ENCODE measurements at regions not wholly inside any gene's neighbourhood (a gene's known extent, or its start where the extent isn't known, plus 50 kb on each side); places are given as distances from the start of the nearest gene placed in this dataset.
"Not testable (repeated sequence)": the region's sequence is repeated elsewhere in the genome, so short reads cannot be mapped to it uniquely, and the experiment has no call there.

DNA sequence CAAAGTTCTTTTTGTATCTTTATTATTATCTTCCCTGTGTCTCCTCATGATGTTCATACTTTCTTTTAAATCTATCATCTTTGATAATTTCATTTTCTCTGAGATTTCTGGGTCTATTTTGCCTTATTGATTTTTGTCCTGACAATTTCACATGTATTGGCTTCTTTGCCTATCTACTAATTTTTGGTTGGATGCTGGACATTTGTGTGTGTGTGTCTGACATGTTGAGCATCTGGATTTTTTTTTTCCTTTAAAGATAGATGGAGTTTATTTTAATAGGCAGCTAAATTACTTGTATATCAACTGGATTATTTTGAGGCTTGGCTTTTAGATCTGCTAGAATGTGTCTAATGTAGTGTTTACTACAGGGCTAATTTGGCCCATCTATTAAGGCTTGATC, 178.0 kb upstream of the MOCS2 start:
- H3K27ac Mint-ChIP-seq: no peak overlapping the region
- H3K4me1 Mint-ChIP-seq: no peaks in the 10 kb centered on the region
- H3K9me3 Mint-ChIP-seq: peaks cover 10% of the 10 kb centered on the region

DNA sequence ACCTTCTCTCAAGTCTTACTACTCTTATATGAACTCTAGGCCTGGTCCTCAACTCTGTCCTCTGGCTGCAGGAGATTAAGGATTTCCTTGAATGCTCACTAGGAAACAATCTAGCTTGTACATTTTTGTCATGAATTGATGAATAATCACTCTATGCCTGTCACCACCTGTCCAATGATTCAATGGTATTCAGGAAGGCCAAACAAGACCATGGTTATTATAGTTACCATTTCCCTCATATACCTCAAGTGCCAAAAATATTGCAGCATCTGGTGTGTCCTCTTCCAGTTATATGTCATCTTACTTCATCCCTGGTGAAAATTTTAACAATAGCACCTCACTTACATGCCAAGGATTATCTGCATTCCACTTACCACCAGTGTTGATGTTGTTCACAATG, 179.0 kb upstream of the MOCS2 start:
- ATAC-seq (no peak), DNase-seq (ENCODE audit: low spot score in 2 of 2) (no peak)
- H3K4me1 Mint-ChIP-seq: no peaks in the 10 kb centered on the region
- H3K36me3 Mint-ChIP-seq: no peaks in the 10 kb centered on the region
- H3K4me3 Mint-ChIP-seq: no peak overlapping the region
- H3K27ac Mint-ChIP-seq: no peak overlapping the region
- H3K9me3 Mint-ChIP-seq: peaks cover 10% of the 10 kb centered on the region

More for the DNA sequence above, 178.0 kb upstream of the MOCS2 start:
- H3K4me3 Mint-ChIP-seq: no peak overlapping the region
- DNase-seq (ENCODE audit: low spot score in 2 of 2): no peak
- no peaks in the 10 kb centered on the region for H3K36me3 Mint-ChIP-seq
- ATAC-seq: no peak

DNA sequence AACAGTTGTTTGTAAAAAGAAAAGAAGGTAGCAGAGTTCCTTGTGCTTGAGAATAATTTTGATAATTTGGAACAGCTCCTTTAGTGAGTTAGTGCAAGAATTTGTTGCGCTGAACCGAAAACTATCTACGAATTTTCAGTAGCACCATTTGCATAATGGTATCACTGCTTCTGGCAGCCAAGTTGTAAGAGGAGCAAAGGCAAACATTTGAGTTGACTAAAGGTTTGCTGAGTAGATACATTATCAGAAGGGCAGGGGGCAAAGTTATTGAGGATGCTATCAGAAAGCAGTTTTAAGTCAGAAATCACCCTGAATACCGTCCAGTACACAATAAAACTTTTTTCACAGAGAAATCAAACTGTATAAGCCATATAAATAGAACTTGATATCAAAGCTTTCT, 181.5 kb upstream of the MOCS2 start:
- DNase-seq (ENCODE audit: low spot score in 2 of 2): no peak
- no peaks in the 10 kb centered on the region for H3K4me1 Mint-ChIP-seq
- no peak overlapping the region for H3K27ac Mint-ChIP-seq
- no peaks in the 10 kb centered on the region for H3K36me3 Mint-ChIP-seq
- peaks cover 5% of the 10 kb centered on the region for H3K9me3 Mint-ChIP-seq
- ATAC-seq: no peak
- no peak overlapping the region for H3K4me3 Mint-ChIP-seq

DNA sequence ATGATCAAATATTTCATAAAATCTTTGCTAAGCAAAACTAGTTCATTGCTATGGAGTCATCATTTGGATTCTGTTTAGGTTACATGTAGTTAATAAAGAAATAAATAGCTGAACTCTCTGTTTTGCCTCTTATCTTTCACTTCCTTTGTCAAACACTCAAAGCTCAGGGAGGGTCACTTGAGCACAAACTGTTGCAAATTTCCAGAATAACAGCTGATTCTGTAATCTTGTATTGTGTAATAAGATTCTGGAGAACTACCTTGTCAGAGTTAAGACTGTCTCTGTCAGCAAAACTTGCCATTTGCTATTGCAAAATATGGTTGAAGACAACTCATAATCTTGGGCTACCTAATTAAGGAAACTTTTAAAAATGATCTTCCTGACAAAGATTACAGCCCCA, 182.0 kb upstream of the MOCS2 start:
- Mint-ChIP-seq H3K4me3 (no peak overlapping the region), H3K27ac (no peak overlapping the region), H3K4me1 (no peaks in the 10 kb centered on the region), H3K9me3 (peaks cover 5% of the 10 kb centered on the region), H3K36me3 (no peaks in the 10 kb centered on the region)
- ATAC-seq (no peak), DNase-seq (ENCODE audit: low spot score in 2 of 2) (no peak)

DNA sequence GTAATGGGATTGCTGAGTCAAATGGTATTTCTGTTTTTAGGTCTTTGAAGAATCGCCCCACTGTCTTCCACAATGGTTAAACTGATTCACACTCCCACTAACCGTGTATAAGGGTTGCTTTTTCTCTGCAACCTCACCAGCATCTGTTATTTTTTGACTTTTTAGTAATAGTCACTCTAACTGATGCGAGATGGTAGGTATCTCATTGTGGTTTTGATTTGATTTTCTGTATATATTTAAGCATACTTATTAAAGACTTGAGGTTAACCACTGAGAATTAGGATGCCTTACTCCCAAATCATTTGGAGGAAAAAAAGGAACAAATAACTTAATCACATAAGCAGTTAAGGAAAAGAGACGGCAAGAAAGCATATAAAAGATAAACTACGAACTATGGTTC, 181.6 kb upstream of the FST start:
- Mint-ChIP-seq H3K9me3 (no peaks in the 10 kb centered on the region), H3K36me3 (no peaks in the 10 kb centered on the region), H3K27ac (no peak overlapping the region), H3K4me3 (no peak overlapping the region), H3K4me1 (peaks cover 4% of the 10 kb centered on the region)
- no peak for DNase-seq (ENCODE audit: low spot score in 2 of 2)
- ATAC-seq: no peak

DNA sequence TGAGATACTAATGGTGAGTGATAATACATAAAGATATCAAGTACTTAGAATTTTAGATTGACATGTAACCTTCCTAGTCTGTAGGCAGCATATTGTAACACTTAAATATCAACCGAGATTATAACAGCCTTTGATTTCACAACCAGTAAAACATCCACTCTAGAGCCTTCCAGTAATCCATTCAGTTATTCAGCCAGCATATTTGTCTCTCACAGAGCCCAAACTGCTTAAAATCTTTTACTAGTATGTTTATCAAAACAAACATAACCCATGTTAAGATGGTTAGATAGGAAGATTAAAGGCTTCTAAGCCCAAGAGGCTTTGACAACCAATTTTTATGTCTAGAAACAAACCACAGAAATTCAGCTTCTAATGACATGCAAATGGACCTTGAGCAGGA, 177.9 kb upstream of the FST start:
- ATAC-seq (no peak), DNase-seq (ENCODE audit: low spot score in 2 of 2) (no peak)
- Mint-ChIP-seq H3K4me1 (peaks cover 4% of the 10 kb centered on the region), H3K4me3 (no peak overlapping the region), H3K27ac (no peak overlapping the region), H3K36me3 (no peaks in the 10 kb centered on the region), H3K9me3 (no peaks in the 10 kb centered on the region)

DNA sequence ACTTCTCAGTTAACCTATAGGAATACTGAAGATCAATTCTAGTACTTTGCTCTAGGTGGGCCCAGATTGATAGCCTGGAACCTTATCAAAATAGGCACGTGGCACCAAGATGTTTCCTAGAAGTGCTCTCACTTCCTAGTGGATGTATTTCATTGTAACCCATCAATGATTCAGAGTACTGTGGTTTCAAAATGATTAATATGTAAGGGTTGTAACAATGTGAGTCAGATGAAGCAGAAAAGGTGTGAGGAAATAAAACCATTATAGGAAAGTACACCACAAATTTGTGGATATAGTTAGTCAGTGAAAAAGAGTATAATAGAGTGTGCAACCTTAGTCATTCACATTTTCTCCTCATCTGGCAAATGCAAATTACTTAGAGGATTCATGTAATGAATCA, 177.3 kb upstream of the FST start:
- H3K36me3 Mint-ChIP-seq: no peaks in the 10 kb centered on the region
- H3K9me3 Mint-ChIP-seq: peaks cover 4% of the 10 kb centered on the region
- peak; percentile 95 for ATAC-seq
- DNase-seq (ENCODE audit: low spot score in 2 of 2): no peak
- H3K4me1 Mint-ChIP-seq: peaks cover 4% of the 10 kb centered on the region
- H3K4me3 Mint-ChIP-seq: no peak overlapping the region
- H3K27ac Mint-ChIP-seq: no peak overlapping the region

DNA sequence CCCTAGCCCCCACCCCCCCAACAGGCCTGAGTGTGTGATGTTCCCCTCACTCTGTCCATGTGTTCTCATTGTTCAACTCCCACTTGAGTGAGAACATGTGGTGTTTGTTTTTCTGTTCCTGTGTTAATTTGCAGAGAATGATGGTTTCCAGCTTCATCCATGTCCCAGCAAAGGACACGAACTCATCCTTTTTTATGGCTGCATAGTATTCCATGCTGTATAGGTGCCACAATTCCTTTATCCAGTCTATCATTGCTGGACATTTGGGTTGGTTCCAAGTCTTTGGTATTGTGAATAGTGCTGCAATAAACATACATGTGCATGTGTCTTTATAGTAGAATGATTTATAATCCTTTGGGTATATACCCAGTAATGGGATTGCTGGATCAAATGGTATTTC, 175.1 kb upstream of the FST start:
- H3K9me3 Mint-ChIP-seq, H3K27ac Mint-ChIP-seq, H3K4me3 Mint-ChIP-seq: not testable (repeated sequence)

DNA sequence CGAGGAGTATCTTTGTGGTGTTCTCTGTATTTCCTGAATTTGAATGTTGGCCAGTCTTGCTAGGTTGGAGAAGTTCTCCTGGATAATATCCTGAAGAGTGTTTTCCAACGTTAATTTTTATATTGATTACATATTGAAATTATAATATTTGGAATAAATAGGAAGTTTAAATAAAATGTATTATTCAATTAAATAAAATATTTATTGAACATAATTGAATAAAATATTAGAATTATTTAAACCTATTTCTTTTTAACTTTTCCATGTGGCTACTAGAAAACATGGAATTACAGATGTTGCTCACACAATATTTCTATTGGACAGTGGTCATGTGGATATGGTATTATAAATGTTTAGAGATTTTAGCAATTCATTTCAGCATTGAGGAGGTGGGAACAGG, 170.8 kb upstream of the FST start:
- DNase-seq (ENCODE audit: low spot score in 2 of 2) (no peak), ATAC-seq (no peak)
- Mint-ChIP-seq H3K27ac (no peak overlapping the region), H3K4me3 (no peak overlapping the region), H3K9me3 (peaks cover 4% of the 10 kb centered on the region), H3K4me1 (no peaks in the 10 kb centered on the region), H3K36me3 (no peaks in the 10 kb centered on the region)

More for the DNA sequence above, 175.1 kb upstream of the FST start:
- H3K4me1 Mint-ChIP-seq; H3K36me3 Mint-ChIP-seq; ATAC-seq; DNase-seq (ENCODE audit: low spot score in 2 of 2): not testable (repeated sequence)

DNA sequence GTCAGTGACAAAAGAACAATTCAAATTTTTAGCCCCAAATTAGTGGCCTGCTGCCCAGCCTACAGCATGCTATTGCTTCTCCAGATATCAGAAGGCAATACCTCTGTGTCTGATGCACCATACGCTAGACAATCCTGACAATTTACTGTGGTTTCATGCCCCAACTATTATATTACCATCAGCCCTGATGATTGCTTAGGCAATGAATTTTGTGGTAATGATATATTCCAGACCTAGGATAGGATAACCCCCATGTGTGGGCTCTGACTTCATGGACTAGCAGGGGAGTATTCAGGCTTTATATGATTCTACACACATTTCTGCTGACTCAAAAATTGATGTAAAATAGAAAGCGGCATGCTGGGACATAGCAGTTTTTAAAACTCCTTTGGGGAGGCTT, 168.7 kb upstream of the FST start:
- ATAC-seq: no peak
- Mint-ChIP-seq H3K36me3 (no peaks in the 10 kb centered on the region), H3K4me1 (no peaks in the 10 kb centered on the region), H3K9me3 (peaks cover 8% of the 10 kb centered on the region), H3K4me3 (no peak overlapping the region), H3K27ac (no peak overlapping the region)
- DNase-seq (ENCODE audit: low spot score in 2 of 2): no peak

DNA sequence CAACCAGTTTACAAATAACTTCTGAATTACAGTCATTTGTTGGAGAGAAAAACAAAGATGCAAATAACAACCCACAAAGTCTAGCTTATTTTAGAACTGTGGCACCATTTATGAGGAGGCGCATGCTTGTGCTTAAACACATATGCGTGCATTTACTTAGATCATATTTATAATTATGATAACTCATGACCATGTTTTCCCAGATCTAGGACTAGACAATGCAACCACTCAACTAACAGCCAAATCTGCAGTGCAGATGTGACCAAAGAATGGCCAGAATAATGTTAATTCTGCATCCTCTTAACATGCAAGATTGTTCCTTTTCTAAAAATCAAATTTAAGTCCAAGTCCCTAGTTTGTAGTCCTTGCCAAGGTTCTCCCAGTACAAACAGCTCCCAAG, 167.3 kb upstream of the FST start:
- Mint-ChIP-seq H3K9me3 (peaks cover 6% of the 10 kb centered on the region), H3K27ac (no peak overlapping the region), H3K4me1 (no peaks in the 10 kb centered on the region), H3K4me3 (no peak overlapping the region), H3K36me3 (no peaks in the 10 kb centered on the region)
- ATAC-seq (no peak), DNase-seq (ENCODE audit: low spot score in 2 of 2) (no peak)

DNA sequence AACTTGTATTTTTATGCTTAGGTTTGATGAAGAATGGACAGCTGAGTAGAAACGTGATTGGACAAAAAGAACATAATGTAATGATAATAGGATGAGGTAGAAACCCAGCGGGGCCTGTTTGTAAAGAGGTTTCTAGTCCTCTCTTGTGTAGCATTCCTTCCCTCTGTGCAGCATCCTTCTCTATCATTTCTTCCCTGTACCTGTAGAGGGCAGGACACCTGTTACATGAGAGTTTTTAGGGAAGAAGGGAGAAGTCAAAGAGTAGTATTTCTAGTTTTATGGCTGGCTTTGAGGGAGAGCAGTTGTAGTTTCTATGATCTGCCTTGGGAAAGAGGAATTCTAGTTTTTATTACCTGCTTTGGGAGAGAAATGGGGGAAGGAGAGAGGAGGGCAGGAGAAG, 162.1 kb upstream of the FST start:
- Mint-ChIP-seq H3K4me1 (no peaks in the 10 kb centered on the region), H3K9me3 (peaks cover 6% of the 10 kb centered on the region), H3K36me3 (no peaks in the 10 kb centered on the region), H3K27ac (no peak overlapping the region), H3K4me3 (no peak overlapping the region)
- DNase-seq (ENCODE audit: low spot score in 2 of 2) (no peak), ATAC-seq (no peak)

DNA sequence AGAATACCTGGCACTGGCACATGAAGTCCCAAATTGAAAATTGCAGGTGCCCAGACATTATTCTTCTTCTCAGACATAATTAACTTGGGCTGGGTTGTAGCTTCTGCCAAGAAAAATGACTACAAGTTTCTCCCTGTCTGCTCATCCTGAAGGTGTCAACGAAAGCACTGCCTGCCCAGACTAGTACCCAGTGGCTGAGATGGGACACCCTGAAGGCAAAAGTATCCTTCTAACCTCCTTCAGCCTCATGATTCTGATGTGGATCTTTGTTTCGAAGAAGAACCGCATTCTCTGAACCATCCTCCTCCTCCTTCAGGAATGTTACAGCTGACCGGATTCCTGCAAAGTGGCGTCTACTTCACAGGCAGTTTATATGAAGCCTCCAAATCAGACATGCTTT, 161.1 kb upstream of the FST start:
- Mint-ChIP-seq H3K27ac (no peak overlapping the region), H3K4me1 (no peaks in the 10 kb centered on the region), H3K4me3 (no peak overlapping the region), H3K9me3 (peaks cover 6% of the 10 kb centered on the region), H3K36me3 (no peaks in the 10 kb centered on the region)
- ATAC-seq (no peak), DNase-seq (ENCODE audit: low spot score in 2 of 2) (no peak)

DNA sequence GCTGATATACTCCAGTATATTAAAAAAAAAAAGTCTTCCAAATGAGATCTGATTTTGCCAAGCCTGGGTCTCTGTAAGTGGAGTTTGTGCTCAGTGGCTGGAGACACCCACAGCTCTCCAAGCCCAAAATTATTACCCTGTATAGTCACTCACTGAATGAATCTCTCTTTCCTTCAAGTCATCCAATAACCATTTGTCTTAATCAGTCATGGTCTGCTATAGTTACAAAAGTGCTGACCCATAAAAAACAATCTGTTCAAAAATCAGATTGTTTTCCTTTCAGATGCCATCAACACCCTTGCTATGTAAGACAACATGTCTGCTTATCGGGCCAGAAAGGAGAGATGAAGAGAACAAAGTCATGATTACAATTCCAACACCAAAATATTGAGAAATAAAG, 159.4 kb upstream of the FST start:
- Mint-ChIP-seq H3K4me1 (no peaks in the 10 kb centered on the region), H3K4me3 (no peak overlapping the region), H3K27ac (no peak overlapping the region), H3K9me3 (peaks cover 3% of the 10 kb centered on the region), H3K36me3 (no peaks in the 10 kb centered on the region)
- DNase-seq (ENCODE audit: low spot score in 2 of 2): no peak
- no peak for ATAC-seq

DNA sequence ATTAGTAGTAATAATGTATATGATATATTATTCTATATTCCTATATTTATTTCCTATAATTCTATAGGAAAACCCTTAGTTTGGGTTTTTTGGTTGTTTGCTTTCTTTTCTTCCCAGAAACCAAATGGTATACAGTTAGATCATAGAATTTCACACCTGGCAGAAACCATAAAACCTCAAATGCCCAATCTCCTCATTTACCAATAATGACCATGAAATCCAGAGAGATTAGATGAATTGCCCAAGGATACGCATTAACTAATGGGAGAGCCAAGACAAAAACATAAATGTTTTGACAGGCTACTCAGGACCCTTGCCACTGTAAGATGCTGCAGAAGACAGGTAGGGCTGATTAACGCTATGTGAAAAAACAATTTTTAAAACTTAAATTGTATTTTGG, 158.7 kb upstream of the FST start:
- Mint-ChIP-seq H3K4me1 (no peaks in the 10 kb centered on the region), H3K4me3 (no peak overlapping the region), H3K9me3 (peaks cover 3% of the 10 kb centered on the region), H3K27ac (no peak overlapping the region), H3K36me3 (no peaks in the 10 kb centered on the region)
- DNase-seq (ENCODE audit: low spot score in 2 of 2) (no peak), ATAC-seq (no peak)

DNA sequence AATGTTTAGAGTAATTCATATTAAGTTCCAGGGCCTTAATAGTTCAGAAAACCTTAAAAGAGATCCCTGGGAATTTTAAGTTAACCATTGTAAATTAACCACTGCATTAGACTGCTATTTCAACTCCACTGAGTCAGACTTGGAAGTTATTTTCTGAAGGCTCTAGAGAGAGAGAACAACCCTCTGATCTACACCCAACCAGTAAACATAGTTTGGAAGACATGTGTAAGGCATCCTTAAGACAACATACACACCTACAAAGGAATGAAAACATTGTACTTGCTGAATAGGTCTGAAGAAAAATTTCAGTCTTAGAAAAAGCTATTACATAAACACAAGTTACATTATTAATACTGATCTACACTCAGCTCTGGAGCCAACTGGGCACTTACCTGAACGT, 158.2 kb upstream of the FST start:
- DNase-seq (ENCODE audit: low spot score in 2 of 2) (no peak), ATAC-seq (no peak)
- no peaks in the 10 kb centered on the region for H3K9me3 Mint-ChIP-seq
- H3K36me3 Mint-ChIP-seq: no peaks in the 10 kb centered on the region
- H3K4me1 Mint-ChIP-seq: no peaks in the 10 kb centered on the region
- no peak overlapping the region for H3K4me3 Mint-ChIP-seq
- no peak overlapping the region for H3K27ac Mint-ChIP-seq

DNA sequence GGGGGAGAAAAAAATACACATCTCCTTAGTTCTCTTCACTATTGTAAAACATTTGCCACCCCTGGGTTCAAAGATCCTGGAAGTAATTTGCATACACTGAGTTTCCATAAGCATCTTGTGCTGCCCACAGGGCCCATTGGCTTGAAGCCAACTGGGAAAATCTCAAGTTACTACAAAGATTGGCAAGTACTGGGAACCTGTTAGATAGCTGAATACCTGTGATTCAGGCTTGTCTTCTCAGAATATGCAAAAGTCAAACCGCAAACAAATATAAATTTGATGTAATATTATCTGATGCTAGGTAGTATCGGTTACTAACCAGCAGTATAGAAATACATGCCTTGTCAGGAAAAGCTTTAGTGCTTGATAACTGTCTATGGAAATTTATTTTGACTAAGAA, 156.9 kb upstream of the FST start:
- Mint-ChIP-seq H3K9me3 (no peaks in the 10 kb centered on the region), H3K36me3 (no peaks in the 10 kb centered on the region), H3K4me1 (no peaks in the 10 kb centered on the region), H3K4me3 (no peak overlapping the region), H3K27ac (no peak overlapping the region)
- ATAC-seq (no peak), DNase-seq (ENCODE audit: low spot score in 2 of 2) (no peak)

Measured in stimulated activated effector memory CD8-positive, alpha-beta T cell treated with anti-CD3 and anti-CD28 coated beads, Interleukin-12 subunit alpha, Interleukin-12 subunit beta, amount 100 ng/mL, for 72 hours (primary cell).